Inflammatory macrophage treated with lipopolysaccharide for 1 hour (primary cell): ENCODE measurements at regions not wholly inside any gene's neighbourhood (a gene's known extent, or its start where the extent isn't known, plus 50 kb on each side); places are given as distances from the start of the nearest gene placed in this dataset.
"Not testable (repeated sequence)": the region's sequence is repeated elsewhere in the genome, so short reads cannot be mapped to it uniquely, and the experiment has no call there.

Experiments
- DNase-seq, 2 donors: peaks; one replicate each; pipeline ENCODE4 v3.0.0-alpha.2; 2020 to 2022

DNA sequence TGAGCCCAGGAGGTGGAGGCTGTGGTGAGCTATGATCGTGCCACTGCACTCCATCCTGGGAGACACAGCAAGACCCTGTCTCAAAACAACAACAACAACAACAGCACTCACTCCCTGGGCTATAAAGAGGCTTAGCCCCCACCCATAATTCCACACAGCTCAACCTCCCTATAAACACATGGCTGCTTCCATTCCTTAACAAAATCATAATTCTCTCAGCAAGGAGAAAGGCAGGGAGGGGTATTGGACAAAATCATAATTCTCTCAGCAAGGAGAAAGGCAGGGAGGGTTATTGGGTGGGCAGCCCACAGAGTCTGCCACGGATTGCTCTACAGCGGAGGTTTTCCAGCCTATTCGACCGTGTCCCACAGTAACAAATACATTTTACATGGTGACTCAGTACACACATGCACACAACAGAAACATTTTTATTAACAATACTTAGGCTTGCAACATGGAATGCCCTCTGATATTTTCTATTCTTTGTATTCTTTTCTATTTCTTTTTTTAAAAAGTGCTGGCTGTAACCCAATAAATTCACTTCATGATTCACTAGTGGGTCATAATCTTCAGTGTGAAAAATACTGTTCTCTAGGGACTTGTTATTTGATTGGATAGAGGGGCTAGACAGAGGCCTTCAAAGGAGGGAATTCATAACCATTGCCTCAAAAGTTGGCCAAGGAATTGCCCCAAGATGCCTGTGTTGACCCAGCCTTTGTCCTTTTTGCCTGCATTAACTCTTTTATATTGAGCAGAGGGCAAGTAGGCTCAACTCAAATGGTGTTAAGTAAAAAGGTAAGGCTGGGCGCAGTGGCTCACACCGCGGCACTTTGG is 50.6 kb upstream of the ZMYND8 start:
- no peak for DNase-seq

DNA sequence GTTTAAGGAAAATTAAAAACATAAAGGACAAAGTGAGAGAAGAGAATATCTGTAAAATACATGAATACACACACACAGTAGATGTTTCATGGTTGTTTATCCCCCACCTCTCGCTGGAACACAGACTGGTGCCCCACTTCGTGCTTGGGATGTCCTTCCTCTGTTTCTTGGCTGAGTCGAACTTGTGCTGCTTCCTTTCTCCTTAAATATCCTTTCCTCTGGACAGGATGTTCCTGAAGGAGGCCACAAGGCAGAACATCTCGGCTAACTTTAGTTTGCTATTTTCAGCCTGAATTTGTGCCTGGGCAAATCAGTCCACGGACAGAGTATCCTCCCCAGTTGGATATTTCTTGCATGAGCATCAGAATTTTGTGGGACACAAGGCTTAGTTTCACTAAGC is 54.7 kb upstream of the ZMYND8 start:
- no peak for DNase-seq

DNA sequence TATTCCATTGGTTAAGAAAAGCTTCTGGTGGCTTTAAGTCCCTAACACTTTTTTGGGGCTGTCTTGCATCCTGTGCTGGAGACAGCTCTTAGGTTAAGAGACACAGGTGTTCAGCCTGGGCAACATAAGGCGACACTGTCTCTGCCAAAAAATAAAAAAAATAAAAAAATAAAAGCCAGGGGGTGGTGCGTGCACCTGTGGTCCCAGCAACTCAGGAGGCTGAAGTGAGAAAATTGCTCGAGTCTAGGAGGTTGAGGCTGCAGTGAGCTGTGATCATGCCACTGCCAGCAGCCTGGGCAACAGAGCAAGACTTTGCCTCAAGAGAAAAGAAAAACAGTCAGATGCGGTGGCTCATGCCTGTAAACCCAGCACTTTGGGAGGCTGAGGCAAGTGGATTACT is 55.6 kb upstream of the ZMYND8 start:
- no peak for DNase-seq

DNA sequence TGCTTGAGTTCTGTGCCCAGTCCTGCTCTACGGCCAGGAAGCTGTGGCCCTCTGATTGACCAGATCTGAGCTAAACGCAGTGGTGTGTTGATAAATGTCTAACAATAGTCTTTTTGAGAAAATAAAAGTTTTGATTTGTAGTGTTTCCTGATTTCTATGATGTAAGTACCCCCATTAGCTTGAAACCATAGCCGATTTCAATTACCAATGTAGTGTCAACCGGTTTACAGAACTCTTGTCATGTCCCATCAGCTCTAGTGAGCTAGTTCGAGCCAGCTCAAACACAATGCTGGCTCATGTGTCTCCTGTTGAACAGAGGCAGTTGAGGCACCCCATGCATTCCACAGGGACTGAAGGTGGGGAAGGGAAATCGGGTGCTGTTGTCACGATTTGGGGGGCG is 56.7 kb upstream of the ZMYND8 start:
- DNase-seq = no peak

DNA sequence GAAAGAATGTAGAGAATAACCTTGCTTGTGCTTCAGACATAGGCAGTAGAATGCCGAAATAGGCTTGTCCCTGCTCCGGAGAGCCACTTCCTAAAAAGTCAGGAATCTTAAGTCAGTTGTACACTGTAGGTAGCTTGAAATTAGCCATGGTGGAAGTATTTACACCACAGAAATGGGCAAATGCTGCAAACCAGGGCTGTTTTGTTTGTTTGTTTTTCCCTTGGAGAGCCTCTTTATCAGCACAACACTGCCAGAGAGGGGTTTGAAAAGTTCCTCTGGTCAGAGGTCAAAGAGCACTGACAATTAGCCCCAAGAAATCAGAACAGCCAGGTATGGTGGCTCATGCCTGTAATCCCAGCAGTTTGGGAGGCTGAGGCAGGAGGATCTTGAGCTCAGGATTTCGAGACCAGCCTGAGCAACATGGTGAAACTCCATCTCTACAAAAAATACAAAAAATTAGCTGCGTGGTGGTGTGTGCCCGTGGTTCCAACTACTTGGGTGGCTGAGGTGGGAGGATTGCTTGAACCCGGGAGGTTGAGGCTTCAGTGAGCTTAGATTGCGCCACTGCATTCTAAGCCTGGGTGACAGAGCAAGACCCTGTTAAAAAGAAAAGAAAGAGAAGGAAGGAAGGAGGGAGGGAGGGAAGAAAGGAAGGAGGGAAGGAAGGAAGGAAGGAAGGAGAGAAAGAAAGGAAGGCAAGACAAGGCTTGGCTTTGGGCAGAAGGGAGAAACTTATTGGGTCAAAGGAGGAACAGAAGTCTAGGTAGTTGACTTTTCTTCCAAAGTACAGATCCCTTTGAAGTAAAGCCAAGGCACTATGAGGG is 61.0 kb upstream of the ZMYND8 start:
- no peak for DNase-seq

DNA sequence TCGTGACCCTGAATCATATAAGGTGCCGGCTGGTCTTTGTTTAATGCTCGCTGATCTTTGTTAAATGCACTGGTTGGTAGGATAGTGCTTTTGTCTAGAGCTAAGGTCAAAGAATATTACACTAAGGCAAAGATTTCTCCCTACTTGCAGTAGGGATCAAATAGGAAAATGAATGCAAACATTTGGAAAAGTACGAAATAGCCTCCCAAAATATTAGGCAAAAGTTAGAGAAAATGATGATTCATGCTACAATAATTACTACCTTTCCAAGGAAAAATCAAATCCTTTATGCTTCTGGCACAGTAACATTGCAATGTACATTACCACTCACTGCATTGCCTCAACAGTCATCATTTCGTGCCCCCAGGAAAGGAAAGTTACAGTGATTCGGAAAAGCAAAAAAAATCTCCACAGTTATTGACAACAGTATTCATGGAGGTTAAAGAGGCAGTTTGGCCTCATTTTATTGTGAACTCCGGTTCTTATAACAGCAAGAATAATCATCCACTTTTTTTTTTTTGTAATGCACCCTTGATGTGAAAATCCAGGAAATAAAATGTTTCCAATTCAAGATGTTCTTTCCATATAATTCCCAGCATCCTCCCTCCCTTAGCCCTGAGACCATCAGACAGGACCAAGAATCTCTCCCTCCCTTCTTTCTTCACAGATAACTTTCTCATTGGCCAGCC is 61.7 kb upstream of the ZMYND8 start:
- no peak for DNase-seq

DNA sequence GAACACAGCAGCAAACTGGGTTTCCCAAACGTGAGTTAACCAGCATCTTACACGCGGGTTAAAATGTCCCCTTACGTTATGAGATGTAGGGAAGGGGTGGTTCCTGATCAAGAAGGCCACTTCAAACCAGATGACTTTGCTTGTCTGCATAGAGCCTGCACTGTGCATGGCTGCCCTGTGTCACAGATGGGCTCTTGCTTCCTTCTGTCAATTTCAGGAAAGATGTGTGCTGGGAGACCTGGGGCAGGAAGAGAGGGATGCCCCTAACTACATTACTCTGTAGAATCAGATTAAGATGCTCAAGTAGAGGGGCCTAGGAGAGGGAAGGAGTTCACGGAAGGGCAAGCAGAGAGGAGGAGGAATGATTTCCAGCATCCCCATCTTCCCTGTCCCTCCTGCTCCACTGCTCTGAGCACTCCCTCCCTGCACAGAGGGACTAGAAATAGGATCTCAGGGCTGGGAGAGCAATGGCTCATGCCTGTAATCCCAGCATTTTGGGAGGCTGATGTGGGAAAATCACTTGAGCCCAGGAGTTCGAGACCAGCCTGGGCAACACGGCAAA is 63.5 kb upstream of the ZMYND8 start:
- no peak for DNase-seq

DNA sequence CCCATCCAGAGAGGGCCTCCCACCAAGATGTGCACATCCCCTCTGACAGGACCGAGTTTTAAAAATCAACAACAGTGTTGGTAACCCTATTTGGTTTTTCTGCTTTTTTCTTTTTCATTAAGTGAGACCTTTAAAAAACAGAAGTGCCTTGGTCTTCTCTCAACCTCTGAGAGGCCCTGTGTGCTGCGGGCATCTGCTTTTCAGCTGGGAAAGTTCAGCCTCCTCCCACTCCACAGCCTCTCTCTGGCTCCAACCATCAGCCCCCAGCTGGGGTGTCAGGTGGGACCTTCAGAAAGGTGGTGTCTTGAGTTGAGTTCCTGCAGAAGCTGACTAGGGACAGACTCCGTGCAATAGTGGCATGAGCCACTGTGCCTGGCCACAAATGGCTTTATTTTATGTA is 64.6 kb upstream of the ZMYND8 start:
- peak in 1 of 2 donors; percentile 18 for DNase-seq

DNA sequence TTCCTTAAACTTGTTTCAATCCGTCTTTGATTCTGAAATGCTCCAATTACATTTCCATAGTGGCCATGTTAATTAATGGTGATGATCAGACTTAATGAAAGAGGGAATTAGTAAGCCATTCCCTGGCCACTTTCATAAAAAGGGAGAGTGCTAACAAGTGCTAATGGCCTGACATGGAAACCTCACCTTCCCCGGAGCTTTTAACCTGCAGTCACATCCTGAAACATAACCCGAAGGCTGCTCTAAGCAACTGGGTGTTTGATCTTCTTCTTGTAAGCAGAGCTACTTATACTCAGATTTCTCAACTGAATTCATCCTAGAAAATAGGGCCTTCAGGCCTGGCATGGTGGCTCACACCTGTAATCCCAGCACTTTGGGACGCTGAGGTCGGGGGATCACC is 67.1 kb upstream of the ZMYND8 start:
- no peak for DNase-seq

DNA sequence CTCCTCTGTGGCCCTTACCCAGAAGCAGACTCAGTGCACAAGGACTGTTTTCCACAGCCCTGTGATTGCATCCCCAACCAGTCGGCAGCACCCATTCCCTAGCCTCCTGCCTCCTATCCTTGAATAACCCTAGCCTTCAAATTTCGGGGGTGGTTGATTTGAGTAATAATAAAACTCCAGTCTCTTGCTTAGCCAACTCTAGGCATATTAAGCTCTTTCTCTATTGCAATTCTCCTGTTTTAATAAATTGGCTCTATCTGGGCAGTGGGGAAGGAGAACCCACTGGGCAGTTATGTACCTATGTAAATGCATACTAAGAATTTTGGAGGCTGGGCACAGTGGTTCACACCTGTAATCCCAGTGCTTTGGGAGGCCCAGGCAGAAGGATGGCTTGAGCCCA is 70.6 kb upstream of the ZMYND8 start:
- DNase-seq = no peak

DNA sequence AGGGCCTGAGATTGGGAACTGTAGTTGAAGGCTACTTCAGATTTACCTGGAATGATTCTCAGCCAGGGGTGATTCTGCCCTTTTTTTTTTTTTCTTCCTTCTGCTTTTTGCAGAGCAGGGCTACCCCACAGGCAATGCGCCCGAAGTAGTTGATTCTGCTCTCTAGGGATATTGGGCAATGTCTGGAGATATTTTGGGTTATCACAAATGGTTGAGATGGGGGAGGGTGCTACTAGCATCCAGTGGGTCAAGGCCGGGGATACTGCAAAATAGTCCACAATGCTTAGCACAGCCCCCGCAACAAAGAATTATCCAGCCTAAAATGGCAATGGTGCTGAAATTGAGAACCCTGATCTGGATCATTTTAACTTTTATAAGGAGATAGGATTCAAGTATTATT is 71.2 kb upstream of the ZMYND8 start:
- no peak for DNase-seq

DNA sequence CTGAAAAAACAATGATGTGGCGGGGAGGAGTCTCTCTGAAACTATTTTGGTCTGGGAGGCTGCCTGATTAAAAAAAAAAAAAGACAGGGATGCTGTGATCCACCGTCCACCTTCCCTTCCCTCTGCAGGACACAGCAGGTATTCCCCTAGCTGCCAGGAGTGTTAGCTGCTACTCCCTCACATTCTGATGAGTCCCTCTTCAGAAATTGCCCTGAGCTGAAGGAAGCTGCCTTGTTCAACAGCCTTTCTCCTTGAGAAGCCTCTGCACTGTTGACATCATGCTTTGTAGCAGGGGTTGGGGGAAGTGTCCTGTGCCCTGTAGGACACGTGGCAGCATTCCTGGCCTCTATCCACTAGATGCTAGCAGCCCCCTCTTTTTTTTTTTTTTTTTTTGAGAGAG is 71.7 kb upstream of the ZMYND8 start:
- DNase-seq = peak in 1 of 2 donors; percentile 21

DNA sequence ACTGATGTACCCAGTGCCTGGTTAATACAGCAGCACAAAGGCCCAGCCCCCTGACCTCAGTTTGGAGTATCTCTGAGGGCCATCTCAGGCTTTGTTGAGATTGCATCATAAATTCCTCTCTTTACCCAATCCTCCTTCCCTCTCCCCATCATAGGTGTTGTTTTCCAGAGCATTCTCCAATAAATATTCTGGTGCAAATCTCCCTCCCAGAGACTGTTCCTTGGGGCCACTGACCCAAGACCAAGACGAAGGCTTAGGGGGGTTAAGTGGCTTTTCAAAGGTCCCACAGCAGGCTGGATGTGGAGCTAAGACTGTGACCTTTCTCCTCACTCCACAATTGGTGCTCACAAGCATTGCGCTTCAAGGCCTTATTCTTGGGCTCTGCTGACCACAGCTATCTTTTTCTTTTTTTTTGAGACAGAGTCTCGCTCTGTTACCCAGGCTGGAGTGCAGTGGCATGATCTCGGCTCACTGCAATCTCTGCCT is 72.4 kb upstream of the ZMYND8 start:
- DNase-seq = no peak

DNA sequence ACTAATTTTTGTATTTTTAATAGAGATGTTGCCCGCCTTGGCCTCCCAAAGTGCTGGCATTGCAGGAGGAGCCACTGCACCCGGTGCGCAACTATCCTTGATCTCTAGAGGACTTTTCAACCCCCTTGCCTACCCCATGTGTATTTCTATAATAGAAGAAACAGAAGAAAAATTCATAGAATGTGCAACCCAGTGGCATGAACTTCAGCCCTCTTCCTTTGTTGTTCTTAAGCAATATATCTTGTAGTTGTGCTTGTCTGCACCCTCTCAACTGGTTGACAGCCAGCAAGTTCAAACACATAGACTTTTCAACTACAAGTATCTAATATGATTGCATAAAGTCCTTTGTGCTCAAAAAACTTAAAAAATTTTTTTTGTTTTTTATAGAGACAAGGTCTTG is 72.3 kb upstream of the NCOA3 start:
- DNase-seq = no peak

DNA sequence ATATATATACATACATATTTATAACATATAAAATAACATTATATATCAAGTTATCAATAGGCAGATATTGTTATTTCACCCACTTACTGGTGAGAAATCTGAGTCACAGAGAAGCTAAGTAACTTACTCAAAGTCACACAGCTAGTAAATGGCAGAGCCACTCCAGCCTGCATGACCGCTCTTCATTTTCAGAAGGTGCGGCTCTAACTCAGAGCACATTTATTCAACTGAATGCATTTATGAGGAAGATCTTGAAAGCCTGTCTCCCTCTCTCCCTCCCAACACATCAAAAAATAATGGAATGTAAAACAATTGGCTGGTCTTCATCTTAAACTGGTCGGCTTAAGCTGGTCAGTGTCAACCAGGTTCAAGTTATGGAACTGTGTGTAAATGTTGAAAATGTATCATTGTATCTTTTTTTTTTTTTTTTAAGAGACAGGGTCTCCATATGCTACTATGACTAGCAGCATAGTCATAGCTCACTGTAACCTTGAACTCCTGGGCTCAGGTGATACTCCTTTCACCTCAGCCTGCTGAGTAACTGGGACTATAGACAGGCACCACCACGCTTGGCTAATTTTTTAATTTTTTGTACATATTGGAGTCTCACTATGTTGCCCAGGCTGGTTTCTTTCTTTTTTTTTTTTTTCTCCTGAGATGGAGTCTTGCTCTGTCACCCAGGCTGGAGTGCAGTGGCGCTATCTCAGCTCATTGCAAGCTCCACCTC is 70.7 kb upstream of the NCOA3 start:
- no peak for DNase-seq

DNA sequence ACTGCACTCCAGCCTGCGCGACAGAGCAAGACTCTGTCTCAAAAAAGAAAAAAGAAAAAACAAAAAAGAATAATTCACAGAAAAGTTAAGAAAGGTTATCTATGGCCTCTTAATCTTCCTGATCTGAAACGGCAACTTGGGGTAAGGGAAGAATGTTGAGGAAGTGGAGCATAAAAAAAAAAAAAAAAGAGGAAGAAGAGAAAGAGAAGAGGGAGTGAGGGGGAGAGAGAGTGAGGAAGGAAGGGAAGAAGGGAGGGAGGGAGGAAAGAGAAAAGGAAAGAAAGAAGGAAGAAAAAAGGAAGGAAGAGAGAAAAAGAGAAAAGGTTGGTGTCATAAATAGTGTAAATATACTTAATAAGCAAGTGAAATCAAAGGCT is 68.9 kb upstream of the NCOA3 start:
- peak in 1 of 2 donors; percentile 35 for DNase-seq

DNA sequence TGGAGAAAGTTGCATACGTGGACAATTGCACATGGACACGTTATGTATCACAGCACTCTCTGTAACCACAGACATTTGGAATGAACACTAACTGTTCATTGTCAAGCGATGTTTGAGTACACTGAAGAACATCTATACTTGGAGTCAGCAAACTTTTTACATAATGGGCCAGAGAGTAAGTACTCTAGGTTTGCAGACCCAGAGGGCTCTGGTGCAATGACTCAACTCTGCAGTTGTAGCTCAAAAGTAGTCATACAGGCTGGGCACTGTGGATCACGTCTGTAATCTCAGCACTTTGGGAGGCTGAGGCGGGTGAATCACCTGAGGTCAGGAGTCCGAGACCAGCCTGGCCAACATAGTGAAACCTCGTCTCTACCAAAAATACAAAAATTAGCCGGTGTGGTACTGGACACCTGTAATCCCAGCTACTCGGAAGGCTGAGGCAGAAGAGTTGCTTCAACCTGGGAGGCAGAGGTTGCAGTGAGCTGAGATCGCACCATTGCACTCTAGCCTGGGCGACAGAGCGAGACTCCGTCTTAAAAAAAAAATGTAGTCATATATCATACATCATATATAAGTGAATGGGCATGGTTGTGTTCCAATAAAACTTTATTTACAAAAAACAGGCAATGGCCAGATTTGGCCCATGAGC is 67.4 kb upstream of the NCOA3 start:
- not testable (repeated sequence) for DNase-seq

DNA sequence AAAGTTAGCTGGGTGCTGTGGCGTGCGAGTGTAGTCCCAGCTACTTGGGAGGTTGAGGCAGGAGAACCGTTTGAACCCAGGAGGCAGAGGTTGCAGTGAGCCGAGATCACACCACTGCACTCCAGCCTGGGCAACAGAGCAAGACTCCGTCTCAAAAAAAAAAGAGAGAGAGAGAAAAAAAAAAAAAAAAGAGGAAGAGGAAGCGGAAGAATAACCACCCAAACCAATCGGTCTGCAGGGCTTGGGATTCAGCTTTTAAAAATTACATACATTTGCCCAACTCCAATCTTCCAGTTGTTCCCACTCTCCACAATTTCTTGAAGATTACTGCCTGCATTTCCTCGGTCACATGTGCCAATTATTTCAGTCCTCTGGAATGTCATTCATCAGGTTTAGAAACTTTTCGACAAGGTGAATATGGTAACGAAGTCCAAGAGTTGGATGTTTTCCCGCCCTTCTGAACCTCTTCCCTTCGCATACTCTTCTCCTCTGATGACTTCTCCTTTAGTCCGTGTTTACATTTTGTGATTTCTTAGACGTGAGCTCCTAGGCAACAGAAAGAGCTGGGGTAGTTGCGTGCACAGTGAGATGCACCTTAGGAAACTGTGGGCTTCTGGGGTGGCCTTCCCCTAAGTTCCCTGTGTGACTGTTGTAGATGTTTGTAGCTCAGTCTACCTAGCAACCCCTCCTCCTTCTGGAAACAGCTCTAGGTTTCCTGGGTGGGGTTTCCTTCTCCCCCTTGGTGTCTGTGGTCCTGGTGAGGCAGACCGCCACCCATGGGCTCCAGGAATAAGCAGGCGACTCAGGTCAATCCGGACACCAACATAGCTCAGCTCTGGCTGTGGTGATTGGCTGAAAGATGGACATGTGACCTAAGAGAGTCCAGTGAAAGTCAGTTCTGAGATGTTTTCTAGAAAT is 63.0 kb upstream of the NCOA3 start:
- DNase-seq = peak; percentile 19 to 52

DNA sequence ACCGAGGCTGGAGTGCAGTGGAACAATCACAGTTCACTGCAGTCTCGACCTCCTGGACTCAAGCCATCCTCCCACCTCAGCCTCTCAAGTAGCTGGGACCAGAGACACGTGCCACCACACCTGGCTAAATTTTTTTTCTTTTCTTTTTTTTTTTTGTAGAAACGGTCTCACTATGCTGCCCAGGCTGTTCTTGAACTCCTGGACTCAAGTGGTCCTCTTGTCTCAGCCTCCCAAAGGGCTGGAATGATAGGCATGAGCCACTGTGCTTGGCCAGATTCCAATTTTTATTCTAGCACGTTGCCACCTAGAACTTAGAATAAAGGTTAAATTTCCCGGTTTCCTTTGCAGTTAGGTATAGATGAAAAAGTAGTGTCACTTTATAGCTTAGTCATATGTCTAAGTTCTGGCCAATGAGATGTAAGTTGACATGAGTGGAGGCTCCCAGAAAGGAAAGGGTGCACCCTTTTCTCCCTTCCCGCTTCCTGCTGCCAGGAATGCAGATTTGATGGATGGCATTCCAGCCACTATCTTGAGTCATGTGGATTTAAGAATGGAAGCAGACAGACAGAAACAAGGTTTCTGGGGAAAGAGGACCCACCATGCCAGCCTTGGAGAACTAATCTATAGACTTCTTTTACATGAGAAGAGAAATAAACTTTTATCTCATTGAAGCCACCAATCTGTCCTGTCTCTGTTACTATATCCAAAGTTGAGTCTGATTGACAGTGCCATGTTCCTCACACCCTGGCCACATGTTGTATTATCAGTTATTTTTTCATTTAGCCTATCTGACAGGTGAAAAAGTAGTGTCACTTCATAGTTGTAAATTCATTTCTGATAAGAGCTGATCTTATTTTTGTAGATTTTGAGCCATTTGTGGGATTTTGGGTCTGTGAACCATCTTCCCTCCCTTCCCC is 60.6 kb upstream of the NCOA3 start:
- DNase-seq = no peak

DNA sequence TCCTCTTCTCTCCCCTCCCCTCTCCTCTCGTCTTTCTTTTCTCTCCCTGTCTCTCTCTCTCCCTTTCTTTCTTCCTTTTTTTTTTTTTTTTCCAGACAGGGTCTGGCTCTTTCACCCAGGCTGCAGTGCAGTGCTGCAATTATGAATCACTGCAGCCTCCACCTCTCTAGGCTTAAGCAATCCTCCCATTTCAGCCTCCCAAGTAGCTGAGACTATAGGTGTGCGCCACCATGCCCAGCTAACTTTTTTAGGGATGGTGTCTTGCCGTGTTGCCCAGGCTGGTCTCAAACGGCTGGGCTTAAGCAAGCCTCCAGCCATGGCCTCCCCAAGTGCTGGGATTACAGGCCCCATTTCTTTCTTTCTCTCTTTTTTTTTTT is 59.9 kb upstream of the NCOA3 start:
- no peak for DNase-seq
